ENCODE measurements at regions not wholly inside any gene's neighbourhood (a gene's known extent, or its start where the extent isn't known, plus 50 kb on each side); places are given as distances from the start of the nearest gene placed in this dataset.

- TF ChIP-seq EZH2phosphoT487 (IDR thresholded peaks at IDR 0.05; ENCODE audit: low read length), result no peak
- no peak for TF ChIP-seq CTCF (IDR thresholded peaks at IDR 0.05; ENCODE audit: low read length)
- no peak for TF ChIP-seq EZH2 (optimal IDR thresholded peaks at IDR 0.05; ENCODE audit: low read depth, low read length)
Observed at GRCh38 chr6:47400581-47400980, 77.0 kb upstream of the CD2AP start.
